Upper lobe of right lung (tissue), 1 donor: ENCODE measurements at regions not wholly inside any gene's neighbourhood (a gene's known extent, or its start where the extent isn't known, plus 50 kb on each side); places are given as distances from the start of the nearest gene placed in this dataset.

Experiments
- ATAC-seq: fragments of 200-7000 bp; cut with Tn5 transposase; one replicate; pipeline ENCODE4 v1.9.1; 2020; ENCODE audit warnings: mild to moderate bottlenecking, moderate library complexity
- DNase-seq: peaks from one replicate; pipeline ENCODE4 v3.0.0-alpha.2; 2020
- H3K27ac ChIP-seq: fragments of 200-600 bp; one replicate; pipeline ENCODE4 v1.8.0; 2022
- H3K27me3 ChIP-seq: fragments of 200-600 bp; one replicate; pipeline ENCODE4 v1.8.0; 2022; ENCODE audit warnings: mild to moderate bottlenecking
- H3K36me3 ChIP-seq: fragments of 200-600 bp; one replicate; pipeline ENCODE4 v1.8.0; 2022
- H3K4me1 ChIP-seq: fragments of 200-600 bp; one replicate; pipeline ENCODE4 v1.8.0; 2022
- H3K4me3 ChIP-seq: fragments of 200-600 bp; one replicate; pipeline ENCODE4 v1.8.0; 2022; ENCODE audit warnings: mild to moderate bottlenecking
- H3K9me3 ChIP-seq: fragments of 200-600 bp; one replicate; pipeline ENCODE4 v1.8.0; 2022
- intact Hi-C: fragments of 100-400 bp; cut with DNase I; formaldehyde crosslinking; loops from one replicate; pipeline ENCODE4 v1.11.0; 2022
- TF ChIP-seq, protein P1 (sequence below): fragments of 200-600 bp; IDR thresholded peaks from one replicate; pipeline ENCODE4 v1.8.0; 2022; ENCODE audit warnings: antibody characterized with exemption
- donor health status: DM: no; HTN: yes; CAD: no; lungs with severe emphysema.

DNA sequence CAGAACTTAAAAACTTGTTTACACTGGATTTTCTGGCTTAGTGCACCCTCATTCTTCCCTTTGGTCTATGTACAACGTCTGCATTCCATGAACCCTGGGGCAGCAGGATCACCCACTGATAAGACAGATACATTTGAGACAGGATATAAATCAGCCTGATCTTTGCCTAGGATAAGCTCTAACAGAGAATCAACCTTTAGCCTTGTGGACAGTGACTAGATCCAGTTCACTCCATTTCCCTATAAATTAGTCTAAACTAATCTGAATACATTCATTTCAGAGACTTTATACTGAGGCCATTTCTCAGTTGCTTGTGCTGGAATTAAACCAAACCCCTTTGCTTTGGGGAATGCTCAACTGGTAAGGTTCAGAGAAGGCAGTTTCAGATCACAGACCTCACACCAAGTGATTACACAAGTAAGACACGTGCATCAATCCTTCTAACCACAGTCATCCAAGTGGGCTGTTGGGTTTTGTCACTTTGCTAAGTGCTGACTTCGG, 639.8 kb upstream of the FZD8 start:
- DNase-seq (no peak), ATAC-seq (no peak)
- no peaks in the 10 kb centered on the region for H3K4me1 ChIP-seq
- no peaks in the 10 kb centered on the region for H3K36me3 ChIP-seq
- TF ChIP-seq, protein P1, sequence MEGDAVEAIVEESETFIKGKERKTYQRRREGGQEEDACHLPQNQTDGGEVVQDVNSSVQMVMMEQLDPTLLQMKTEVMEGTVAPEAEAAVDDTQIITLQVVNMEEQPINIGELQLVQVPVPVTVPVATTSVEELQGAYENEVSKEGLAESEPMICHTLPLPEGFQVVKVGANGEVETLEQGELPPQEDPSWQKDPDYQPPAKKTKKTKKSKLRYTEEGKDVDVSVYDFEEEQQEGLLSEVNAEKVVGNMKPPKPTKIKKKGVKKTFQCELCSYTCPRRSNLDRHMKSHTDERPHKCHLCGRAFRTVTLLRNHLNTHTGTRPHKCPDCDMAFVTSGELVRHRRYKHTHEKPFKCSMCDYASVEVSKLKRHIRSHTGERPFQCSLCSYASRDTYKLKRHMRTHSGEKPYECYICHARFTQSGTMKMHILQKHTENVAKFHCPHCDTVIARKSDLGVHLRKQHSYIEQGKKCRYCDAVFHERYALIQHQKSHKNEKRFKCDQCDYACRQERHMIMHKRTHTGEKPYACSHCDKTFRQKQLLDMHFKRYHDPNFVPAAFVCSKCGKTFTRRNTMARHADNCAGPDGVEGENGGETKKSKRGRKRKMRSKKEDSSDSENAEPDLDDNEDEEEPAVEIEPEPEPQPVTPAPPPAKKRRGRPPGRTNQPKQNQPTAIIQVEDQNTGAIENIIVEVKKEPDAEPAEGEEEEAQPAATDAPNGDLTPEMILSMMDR: no peak
- no peaks in the 10 kb centered on the region for H3K27me3 ChIP-seq
- no peak overlapping the region for H3K4me3 ChIP-seq
- peaks cover 9% of the 10 kb centered on the region for H3K9me3 ChIP-seq
- no peak overlapping the region for H3K27ac ChIP-seq
- intact Hi-C loops: no loop called here

- DNase-seq (no peak), ATAC-seq (no peak)
- intact Hi-C loops: no loop called here
- H3K27me3 ChIP-seq: no peaks in the 10 kb centered on the region
- H3K27ac ChIP-seq: no peak overlapping the region
- no peaks in the 10 kb centered on the region for H3K4me1 ChIP-seq
- no peak overlapping the region for H3K4me3 ChIP-seq
- H3K9me3 ChIP-seq: no peaks in the 10 kb centered on the region
- TF ChIP-seq, protein P1: no peak
- no peaks in the 10 kb centered on the region for H3K36me3 ChIP-seq
Measured at GRCh38 chr10:36280890-36281499, 638.9 kb upstream of the FZD8 start.

GRCh38 chr10:36280321-36280741, 638.2 kb upstream of the FZD8 start:
- Histone ChIP-seq H3K27me3 (no peaks in the 10 kb centered on the region), H3K9me3 (no peaks in the 10 kb centered on the region), H3K36me3 (no peaks in the 10 kb centered on the region), H3K4me3 (no peak overlapping the region), H3K4me1 (no peaks in the 10 kb centered on the region), H3K27ac (no peak overlapping the region)
- TF ChIP-seq, protein P1: no peak
- no peak for ATAC-seq
- no peak for DNase-seq
- intact Hi-C loops: no loop called here

GRCh38 chr10:36278176-36278575, 636.1 kb upstream of the FZD8 start:
- TF ChIP-seq, protein P1: no peak
- no peak for ATAC-seq

GRCh38 chr10:36277459-36277858, 635.4 kb upstream of the FZD8 start:
- no peaks in the 10 kb centered on the region for H3K36me3 ChIP-seq
- H3K4me3 ChIP-seq: no peak overlapping the region
- DNase-seq: no peak
- no peak overlapping the region for H3K27ac ChIP-seq
- no peak for ATAC-seq
- H3K4me1 ChIP-seq: no peaks in the 10 kb centered on the region
- TF ChIP-seq, protein P1: no peak
- intact Hi-C loops: no loop called here
- no peaks in the 10 kb centered on the region for H3K27me3 ChIP-seq
- H3K9me3 ChIP-seq: no peaks in the 10 kb centered on the region

More at GRCh38 chr10:36278176-36278575, 636.1 kb upstream of the FZD8 start:
- Histone ChIP-seq H3K9me3 (no peaks in the 10 kb centered on the region), H3K27ac (no peak overlapping the region), H3K4me3 (no peak overlapping the region), H3K4me1 (no peaks in the 10 kb centered on the region), H3K36me3 (no peaks in the 10 kb centered on the region), H3K27me3 (no peaks in the 10 kb centered on the region)
- intact Hi-C loops: no loop called here
- DNase-seq: no peak
